NCI-H2227 (cell line): ENCODE measurements at regions not wholly inside any gene's neighbourhood (a gene's known extent, or its start where the extent isn't known, plus 50 kb on each side); places are given as distances from the start of the nearest gene placed in this dataset.
"Not testable (repeated sequence)": the region's sequence is repeated elsewhere in the genome, so short reads cannot be mapped to it uniquely, and the experiment has no call there.

Source experiments
- DNase-seq: peaks from one replicate; lab custom pipeline; 2025; ENCODE audit not compliant: unreplicated experiment; lab: John Stamatoyannopoulos, UW

DNA sequence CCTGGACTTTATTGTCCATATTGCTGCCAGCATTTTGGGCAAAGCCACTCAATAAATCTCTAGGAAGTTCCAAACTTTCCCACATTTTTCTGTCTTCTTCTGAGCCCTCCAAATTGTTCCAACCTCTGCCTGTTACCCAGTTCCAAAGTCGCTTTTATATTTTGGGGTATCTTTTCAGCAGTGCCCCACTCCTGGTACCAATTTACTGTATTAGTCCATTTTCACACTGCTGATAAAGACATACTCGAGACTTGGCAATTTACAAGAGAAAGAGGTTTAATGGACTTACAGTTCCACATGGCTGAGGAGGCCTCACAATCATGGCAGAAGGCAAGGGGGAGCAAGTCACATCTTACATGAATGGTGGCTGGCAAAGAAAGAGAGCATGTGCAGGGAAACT lies 53.4 kb downstream of the AHSP start:
- not testable (repeated sequence) for DNase-seq

- not testable (repeated sequence) for DNase-seq
These were observed 74.2 kb downstream of the AHSP start for GRCh38 chr16:31601737-31602384.

- DNase-seq: no peak
These were observed 90.4 kb downstream of the AHSP start for GRCh38 chr16:31618130-31618529.

DNA sequence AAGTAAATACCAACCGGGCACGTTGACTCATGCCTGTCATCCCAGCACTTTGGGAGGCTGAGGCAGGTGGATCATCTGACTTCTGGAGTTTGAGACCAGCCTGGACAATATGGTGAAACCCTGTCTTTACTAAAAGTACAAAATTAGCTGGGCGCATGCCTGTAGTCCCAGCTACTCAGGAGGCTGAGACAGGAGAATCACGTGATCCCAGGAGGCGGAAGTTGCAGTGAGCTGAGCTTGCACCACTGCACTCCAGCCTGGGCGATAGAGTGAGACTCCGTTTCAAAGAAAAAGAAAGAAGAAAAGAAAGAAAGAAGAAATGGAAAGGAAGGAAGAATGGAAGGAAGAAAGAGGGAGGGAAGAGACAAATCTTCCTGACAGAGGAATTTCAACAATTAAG lies 108.7 kb downstream of the AHSP start:
- DNase-seq: no peak

DNA sequence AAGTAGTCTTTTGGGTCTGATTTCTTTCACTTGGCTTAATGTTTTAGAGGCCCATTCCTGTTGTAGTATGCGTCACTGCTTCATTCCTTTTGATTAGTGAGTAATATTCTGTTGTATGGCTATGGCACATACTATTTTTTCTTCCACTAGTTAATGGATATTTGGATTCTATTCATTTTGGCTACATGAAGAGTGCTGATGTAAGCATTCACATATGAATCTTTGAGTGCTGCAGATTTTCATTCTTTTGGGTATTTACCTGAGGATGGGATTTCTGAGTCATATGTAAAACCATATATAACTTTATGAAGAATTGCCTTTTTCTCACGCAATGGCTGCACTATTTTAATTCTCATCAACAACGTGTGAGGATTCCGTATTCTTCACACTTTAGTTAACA lies 113.6 kb downstream of the AHSP start:
- no peak for DNase-seq

DNA sequence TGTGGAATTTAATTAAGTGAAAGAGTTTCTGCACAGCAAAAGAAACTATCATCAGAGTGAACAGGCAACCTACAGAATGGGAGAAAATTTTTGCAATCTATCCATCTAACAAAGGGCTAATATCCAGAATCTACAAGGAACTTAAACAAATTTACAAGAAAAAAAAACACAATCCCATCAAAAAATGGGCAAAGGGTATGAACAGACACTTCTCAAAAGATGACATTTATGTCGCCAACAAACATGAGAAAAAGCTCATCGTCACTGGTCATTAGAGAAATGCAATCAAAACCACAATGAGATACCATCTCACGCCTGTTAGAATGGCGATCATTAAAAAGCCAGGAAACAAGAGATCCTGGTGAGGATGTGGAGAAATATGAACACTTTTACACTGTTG lies 128.0 kb downstream of the AHSP start:
- not testable (repeated sequence) for DNase-seq

GRCh38 chr16:31664683-31665482 lies 137.2 kb downstream of the AHSP start:
- no peak for DNase-seq

- no peak for DNase-seq
These were observed 147.0 kb downstream of the AHSP start for GRCh38 chr16:31674686-31675085.

DNA sequence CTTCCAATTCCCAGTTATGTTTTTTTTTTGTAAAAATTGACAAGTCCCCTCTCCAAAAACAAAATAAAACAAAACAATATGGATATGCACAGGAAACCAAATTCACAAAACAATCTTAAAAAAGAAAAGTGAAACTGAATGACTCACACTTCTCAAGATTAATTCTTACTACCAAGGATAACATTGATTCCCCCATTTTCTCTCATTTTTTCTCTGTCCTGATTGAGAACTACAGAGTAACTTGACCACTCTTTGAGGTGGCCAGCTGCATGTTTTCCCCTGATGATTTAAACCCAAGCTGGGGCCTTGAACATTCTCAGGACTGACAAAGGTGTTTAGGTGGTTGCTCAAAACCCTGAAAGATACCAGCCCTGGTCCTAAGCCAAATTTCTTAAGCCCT lies 149.0 kb downstream of the AHSP start:
- DNase-seq: no peak

- no peak for DNase-seq
These were observed 151.1 kb downstream of the AHSP start for GRCh38 chr16:31678649-31679325.

DNA sequence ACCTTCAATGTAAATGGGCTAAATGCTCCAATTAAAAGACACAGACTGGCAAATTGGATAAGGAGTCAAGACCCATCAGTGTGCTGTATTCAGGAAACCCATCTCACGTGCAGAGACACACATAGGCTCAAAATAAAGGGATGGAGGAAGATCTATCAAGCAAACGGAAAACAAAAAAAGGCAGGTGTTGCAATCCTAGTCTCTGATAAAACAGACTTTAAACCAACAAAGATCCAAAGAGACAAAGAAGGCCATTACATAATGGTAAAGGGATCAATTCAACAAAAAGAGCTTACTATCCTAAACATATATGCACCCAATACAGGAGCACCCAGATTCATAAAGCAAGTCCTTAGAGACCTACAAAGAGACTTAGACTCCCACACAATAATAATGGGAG lies 161.6 kb downstream of the AHSP start:
- not testable (repeated sequence) for DNase-seq

GRCh38 chr16:31692338-31692737 lies 164.6 kb downstream of the AHSP start:
- DNase-seq: not testable (repeated sequence)

DNA sequence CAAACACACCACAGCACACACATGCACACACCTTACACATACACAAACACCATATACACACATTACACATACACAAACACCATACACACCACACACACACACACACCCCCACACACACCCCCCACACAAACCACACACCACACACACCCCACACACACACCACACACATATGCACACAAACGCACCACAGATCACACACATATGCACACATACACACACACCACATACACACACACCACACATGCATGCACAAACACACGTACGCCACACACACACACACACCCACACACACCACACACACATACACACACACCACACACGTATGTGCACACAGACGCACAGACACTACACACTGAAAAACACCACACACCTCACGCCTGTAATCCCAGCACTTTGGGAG lies 166.0 kb downstream of the AHSP start:
- no peak for DNase-seq

- no peak for DNase-seq
These were observed 166.8 kb downstream of the AHSP start for GRCh38 chr16:31694461-31694860.

DNA sequence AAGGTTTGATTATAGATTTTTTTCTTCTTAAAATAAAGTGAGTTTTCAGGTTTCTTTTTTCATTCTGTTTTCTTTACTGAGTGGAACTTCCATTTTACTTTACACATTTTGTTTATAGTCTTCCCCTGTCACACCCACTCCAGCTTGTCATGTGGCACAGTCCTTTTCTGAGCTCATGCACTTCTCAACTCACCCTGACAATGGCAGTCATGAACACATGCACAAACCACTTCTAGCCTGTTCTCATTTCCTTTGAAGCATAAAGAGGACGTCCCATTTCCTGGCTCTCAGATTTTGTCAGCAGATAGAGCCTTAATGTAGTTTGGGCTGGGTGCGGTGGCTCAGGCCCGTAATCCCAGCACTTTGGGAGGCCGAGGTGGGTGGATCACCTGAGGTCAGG lies 168.0 kb downstream of the AHSP start:
- DNase-seq: no peak

DNA sequence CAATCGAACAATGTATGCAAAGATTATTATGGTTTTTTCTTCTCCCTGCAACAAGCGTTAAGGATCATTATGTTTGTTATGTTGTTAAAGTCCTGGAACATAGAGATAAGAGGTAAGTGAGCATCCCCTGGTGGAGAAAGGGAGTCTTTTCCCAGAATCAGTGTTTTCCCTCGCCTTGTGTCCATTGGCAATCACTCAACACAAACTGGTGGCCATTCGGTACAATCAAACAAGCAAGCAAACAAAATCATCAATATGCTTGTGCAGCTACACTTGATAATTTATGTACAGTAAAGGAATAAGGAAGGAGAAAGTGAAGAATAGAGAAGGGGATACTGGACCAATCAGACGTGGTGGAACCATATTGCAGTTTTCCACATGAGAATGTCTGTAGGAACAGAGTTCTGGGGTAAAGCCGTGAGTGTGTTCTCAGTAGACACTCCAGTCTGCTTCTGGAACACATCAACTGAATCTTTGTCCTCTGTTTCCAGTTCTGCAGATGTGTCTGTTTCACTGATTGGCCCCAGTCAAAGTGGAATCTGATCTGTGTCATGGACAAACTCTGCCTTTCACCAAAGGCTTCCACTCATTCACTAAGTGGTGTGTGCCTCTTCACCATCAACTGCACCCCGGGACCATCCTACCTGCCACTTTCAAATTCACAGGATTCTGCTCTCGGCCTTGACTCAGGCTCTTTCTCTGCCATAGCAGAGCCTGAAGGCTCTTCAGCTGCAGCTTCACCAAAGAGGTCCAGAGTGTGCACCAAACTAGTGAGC lies 169.5 kb downstream of the AHSP start:
- peak; percentile 20 for DNase-seq

DNA sequence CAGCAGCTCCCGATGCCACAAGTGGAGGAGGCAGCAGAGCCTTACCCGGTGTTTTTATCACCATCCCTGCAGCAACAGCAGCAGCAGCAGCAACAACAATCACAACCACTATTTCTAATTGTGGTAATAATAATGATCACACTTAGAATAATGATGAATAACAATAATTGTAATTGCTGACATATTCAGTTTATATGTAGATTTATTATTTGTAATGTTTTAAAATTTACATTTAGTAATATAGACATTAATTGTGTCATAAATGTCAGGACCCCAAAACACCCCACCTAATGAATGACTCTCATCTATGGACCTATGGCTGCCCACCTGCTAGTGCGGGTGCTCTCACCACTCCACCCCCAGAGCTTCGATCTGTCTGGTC lies 170.0 kb downstream of the AHSP start:
- no peak for DNase-seq

DNA sequence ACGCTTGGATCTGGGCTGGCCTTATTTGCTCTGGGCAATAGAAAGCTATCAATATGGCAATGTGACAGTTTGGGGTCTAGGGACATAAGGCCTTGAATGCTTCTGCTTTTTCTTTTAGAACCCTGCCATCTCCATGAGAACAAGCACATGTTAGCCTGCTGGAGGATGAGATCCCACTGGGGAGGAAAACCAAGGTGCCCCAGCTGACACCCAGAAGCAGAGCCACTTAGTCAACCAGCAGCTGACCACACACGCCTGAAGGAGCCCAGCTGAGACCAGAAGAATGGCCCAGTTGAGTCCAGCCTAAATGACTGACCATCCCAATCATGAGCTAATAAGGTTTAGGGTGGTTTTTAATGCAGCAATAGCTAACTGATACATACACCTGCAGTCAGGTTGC lies 171.2 kb downstream of the AHSP start:
- DNase-seq: no peak

GRCh38 chr16:31699601-31700000 lies 171.9 kb downstream of the AHSP start:
- no peak for DNase-seq

DNA sequence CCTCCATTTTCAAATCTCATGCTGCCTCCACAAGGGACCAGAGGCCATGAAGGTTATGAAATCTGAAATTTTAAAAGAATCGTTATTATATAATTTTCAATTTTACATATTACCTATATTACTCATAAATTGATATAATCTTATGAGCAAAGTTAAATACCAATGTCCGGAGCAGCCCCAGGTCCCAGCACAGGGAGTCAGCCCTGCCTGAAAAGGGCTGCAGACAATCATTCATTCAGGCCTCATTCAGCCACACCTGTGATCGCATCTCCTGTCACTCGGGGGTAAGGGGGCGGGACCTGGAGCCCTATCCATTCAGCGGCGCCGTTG lies 172.5 kb downstream of the AHSP start:
- DNase-seq: peak; percentile 86

DNA sequence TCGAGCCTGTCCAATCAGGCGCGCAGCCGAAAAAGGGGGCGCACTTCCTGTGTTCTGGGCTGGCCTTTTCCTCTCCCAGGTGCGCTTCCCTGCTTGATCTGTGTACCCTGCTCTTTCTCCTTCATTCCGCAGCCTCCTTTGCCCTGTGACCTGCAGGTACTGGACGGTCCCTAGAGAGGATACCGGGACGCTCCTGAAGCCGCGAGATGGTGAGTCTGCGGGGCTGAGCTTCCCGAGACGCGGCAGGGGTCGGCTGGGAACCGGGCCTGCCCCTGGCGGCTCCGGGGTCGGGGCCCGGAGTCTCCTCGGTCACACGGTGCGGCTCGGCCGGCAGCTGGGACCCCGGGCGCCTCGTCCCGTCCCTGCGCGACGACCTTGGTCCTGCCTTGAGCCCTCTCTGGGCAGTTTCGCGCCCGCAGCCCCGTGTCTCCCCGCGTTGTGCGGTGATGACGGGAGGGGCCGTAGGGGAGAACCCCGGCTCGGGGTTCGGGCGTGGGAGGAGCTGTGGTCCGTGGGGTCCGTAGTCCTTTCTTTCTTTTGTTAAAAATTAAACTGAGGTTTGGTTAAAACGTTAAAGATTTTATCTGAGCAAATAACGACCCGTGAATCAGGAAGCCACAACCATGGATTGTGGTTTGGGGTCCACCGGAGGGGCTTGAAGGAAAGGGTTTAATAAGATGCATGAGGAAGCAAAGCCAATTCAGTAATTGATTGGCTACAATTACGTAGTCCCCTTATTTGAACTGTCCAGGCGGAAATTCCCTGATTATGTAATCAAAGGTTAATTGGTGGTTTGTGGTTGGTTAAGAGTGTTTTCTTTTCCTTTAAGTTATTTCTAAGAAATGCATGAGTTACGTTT lies 172.8 kb upstream of the ZNF267 start:
- no peak for DNase-seq
